Right atrium auricular region (tissue), 2 donors: ENCODE measurements at regions not wholly inside any gene's neighbourhood (a gene's known extent, or its start where the extent isn't known, plus 50 kb on each side); places are given as distances from the start of the nearest gene placed in this dataset.
"Not testable (repeated sequence)": the region's sequence is repeated elsewhere in the genome, so short reads cannot be mapped to it uniquely, and the experiment has no call there.

ENCODE experiments used
- DNase-seq: peaks from one replicate; pipeline ENCODE4 v3.0.0-alpha.2; 2019; ENCODE audit warnings: low spot score
- H3K27ac ChIP-seq, 2 donors: fragments of 200-600 bp; sonication (generic); 1 replicate in 1 of 2; 2 replicates in 1 of 2; pipeline ENCODE4 v1.5.1; 2016 to 2019
- H3K27me3 ChIP-seq, 2 donors: fragments of 200-600 bp; sonication (generic); one replicate each; pipeline versions ENCODE4 v1.5.1 to v1.6.0; 2017 to 2019
- H3K36me3 ChIP-seq: fragments of 200-600 bp; sonication (generic); one replicate; pipeline ENCODE4 v1.5.1; 2016
- H3K4me1 ChIP-seq, 2 donors: fragments of 200-600 bp; sonication (generic); one replicate each; pipeline versions ENCODE4 v1.5.1 to v1.6.0; 2017 to 2019
- H3K4me3 ChIP-seq, 2 donors: fragments of 200-600 bp; sonication (generic); 1 replicate in 1 of 2; 2 replicates in 1 of 2; pipeline ENCODE4 v1.5.1; 2017 to 2019; ENCODE audit warnings: mild to moderate bottlenecking in 1 of 2, moderate library complexity in 1 of 2
- H3K9me3 ChIP-seq, 2 donors: fragments of 200-600 bp; sonication (generic); one replicate each; pipeline ENCODE4 v1.5.1; 2019
- CTCF ChIP-seq, 2 donors: fragments of 200-600 bp; sonication (generic); IDR thresholded peaks; one replicate each; pipeline ENCODE4 v1.5.1; 2019; ENCODE audit warnings: antibody characterized with exemption in 2 of 2

GRCh38 chr6:86619428-86619827 is 317.9 kb upstream of the HTR1E start:
- no peaks in the 10 kb centered on the region for H3K36me3 ChIP-seq
- no peak for TF ChIP-seq CTCF (IDR thresholded peaks at IDR 0.05)
- DNase-seq = no peak
- no peaks in the 10 kb centered on the region for H3K27me3 ChIP-seq
- H3K4me3 ChIP-seq = no peak overlapping the region
- H3K4me1 ChIP-seq = no peaks in the 10 kb centered on the region
- H3K9me3 ChIP-seq = peaks cover 4 to 15% of the 10 kb centered on the region in 2 donors
- no peak overlapping the region for H3K27ac ChIP-seq

- Histone ChIP-seq H3K27ac (no peak overlapping the region), H3K4me3 (no peak overlapping the region), H3K27me3 (no peaks in the 10 kb centered on the region), H3K9me3 (peaks cover 4 to 10% of the 10 kb centered on the region in 2 donors), H3K36me3 (no peaks in the 10 kb centered on the region), H3K4me1 (no peaks in the 10 kb centered on the region)
- TF ChIP-seq CTCF (IDR thresholded peaks at IDR 0.05) = no peak
- no peak for DNase-seq
Observed at GRCh38 chr6:86615299-86615698, 322.0 kb upstream of the HTR1E start.

- Histone ChIP-seq H3K4me1 (no peaks in the 10 kb centered on the region), H3K4me3 (no peak overlapping the region), H3K36me3 (no peaks in the 10 kb centered on the region), H3K9me3 (no peaks in the 10 kb centered on the region), H3K27me3 (no peaks in the 10 kb centered on the region), H3K27ac (no peak overlapping the region)
- TF ChIP-seq CTCF (IDR thresholded peaks at IDR 0.05) = no peak
- DNase-seq = no peak
Observed at GRCh38 chr6:86609549-86610388, 327.6 kb upstream of the HTR1E start.

GRCh38 chr6:86603364-86603763 is 334.0 kb upstream of the HTR1E start:
- H3K9me3 ChIP-seq, H3K36me3 ChIP-seq, H3K27ac ChIP-seq, H3K4me1 ChIP-seq, DNase-seq, H3K27me3 ChIP-seq, H3K4me3 ChIP-seq: not testable (repeated sequence)

GRCh38 chr6:86602093-86602492 is 335.2 kb upstream of the HTR1E start:
- not testable (repeated sequence) for H3K36me3 ChIP-seq, DNase-seq, H3K27me3 ChIP-seq, H3K4me1 ChIP-seq, H3K9me3 ChIP-seq, H3K4me3 ChIP-seq, H3K27ac ChIP-seq

DNA sequence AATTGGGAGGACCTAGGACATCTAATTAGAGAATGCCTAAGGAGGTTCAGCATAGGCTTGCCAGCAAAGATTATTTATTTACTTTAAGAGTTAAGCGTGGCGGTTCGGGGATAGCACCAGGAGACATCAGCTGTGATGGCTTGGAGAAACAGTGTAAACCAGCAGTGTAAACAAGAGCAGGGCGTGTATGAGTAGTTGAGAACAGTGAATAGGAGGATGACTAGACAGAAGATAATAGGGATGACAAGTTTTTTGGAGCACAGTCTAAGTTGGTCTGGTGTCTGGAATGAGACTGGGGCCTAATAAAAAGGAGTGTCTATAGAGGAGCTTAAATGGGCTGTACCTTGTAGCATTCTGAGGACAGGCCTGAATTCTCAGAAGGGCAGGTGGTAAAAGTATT is 338.4 kb upstream of the HTR1E start:
- H3K27me3 ChIP-seq, H3K4me3 ChIP-seq, H3K27ac ChIP-seq, DNase-seq, H3K36me3 ChIP-seq, H3K9me3 ChIP-seq, H3K4me1 ChIP-seq: not testable (repeated sequence)

GRCh38 chr6:86595641-86596040 is 341.7 kb upstream of the HTR1E start:
- Histone ChIP-seq H3K36me3 (no peaks in the 10 kb centered on the region), H3K4me1 (no peaks in the 10 kb centered on the region)
- no peak for DNase-seq

More at GRCh38 chr6:86595641-86596040, 341.7 kb upstream of the HTR1E start:
- no peak for TF ChIP-seq CTCF (IDR thresholded peaks at IDR 0.05)
- no peak overlapping the region for H3K4me3 ChIP-seq
- no peak overlapping the region for H3K27ac ChIP-seq
- no peaks in the 10 kb centered on the region for H3K9me3 ChIP-seq
- H3K27me3 ChIP-seq = no peaks in the 10 kb centered on the region
